ENCODE measurements at regions not wholly inside any gene's neighbourhood (a gene's known extent, or its start where the extent isn't known, plus 50 kb on each side); places are given as distances from the start of the nearest gene placed in this dataset.
"Not testable (repeated sequence)": the region's sequence is repeated elsewhere in the genome, so short reads cannot be mapped to it uniquely, and the experiment has no call there.

DNA sequence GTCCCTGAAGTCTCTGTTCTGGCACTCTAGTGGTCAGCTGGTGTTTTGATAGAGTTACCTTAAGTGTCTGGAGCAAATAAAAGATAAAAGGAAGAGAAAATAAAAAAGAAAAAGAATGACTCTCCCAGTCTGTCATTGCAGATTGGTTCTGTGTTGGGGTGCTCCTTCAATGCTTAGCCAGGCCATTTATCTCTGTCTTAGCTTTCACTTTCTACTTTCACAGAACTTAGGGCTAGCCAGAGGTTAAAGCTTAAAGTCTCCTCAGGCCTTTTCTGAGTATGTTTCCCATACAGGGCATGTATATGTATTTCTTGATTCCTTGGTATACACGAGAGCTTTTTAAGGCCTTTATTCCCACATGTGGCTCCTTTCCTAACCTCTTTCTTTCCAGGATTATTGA lies 83.1 kb upstream of the TEX13D start:
- DNase-seq (no peak), ATAC-seq (no peak)
- Mint-ChIP-seq H3K27me3 (no peaks in the 10 kb centered on the region), H3K36me3 (ENCODE audit: low read depth) (no peaks in the 10 kb centered on the region), H3K27ac (no peak overlapping the region), H3K4me1 (peaks cover 3% of the 10 kb centered on the region), H3K4me3 (no peak overlapping the region)
- no peaks in the 10 kb centered on the region for H3K9me3 ChIP-seq (ENCODE audit: control insufficient read depth, low read length, poor library complexity, severe bottlenecking)

DNA sequence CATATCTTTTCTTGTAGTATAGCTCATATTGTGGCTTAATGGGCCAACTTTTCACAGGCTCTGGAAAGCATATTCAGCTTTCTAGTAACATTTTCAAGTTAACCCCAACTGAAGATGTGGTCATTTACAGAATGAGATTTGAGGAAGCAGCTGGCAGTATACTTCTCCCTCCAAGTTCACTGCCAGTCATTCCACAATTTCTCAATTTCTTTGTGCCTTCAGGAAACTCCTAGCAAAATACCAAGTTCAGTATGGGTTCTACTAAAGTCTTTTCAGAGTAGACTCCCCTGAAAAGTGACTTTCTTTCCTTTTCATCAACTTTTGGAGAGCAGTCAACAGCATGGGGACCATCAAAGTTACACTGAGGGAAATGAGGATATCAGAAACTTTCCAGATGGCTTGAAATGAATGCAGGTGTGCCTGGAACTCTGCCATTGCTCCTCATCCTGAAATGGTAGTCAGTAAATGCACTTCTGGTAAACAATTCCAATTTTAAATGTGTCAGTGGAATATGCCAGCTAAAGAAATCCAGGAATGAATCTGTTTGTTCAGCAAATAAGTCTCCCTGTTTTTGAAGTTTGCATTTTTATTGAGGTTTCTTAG lies 81.5 kb upstream of the TEX13D start:
- ATAC-seq (no peak), DNase-seq (no peak)
- H3K4me1 Mint-ChIP-seq = peaks cover 3% of the 10 kb centered on the region
- no peaks in the 10 kb centered on the region for H3K9me3 ChIP-seq (ENCODE audit: control insufficient read depth, low read length, poor library complexity, severe bottlenecking)
- no peak overlapping the region for H3K27ac Mint-ChIP-seq
- H3K4me3 Mint-ChIP-seq = no peak overlapping the region
- H3K36me3 Mint-ChIP-seq (ENCODE audit: low read depth) = no peaks in the 10 kb centered on the region
- no peaks in the 10 kb centered on the region for H3K27me3 Mint-ChIP-seq

DNA sequence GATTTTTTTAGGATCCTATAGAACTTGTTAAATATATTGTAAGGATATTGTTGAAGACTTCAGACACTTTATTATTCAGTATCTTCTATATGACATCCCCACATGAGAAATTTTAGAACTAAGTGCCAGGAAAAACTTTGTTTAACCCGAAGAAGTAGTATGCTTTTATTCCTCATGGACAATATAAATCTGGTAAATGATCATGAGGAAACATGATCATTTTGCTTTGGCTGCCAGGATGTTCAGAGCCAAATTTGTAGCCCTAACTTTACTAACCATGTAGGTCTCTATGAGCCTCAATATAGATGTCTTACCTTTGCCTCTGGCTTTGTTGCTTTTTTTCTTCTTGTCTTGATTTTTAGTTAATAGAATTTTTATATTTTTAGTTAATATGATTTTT lies 77.8 kb upstream of the TEX13D start:
- Mint-ChIP-seq H3K27me3 (no peaks in the 10 kb centered on the region), H3K36me3 (ENCODE audit: low read depth) (no peaks in the 10 kb centered on the region), H3K27ac (no peak overlapping the region), H3K4me1 (peaks cover 3% of the 10 kb centered on the region), H3K4me3 (no peak overlapping the region)
- no peaks in the 10 kb centered on the region for H3K9me3 ChIP-seq (ENCODE audit: control insufficient read depth, low read length, poor library complexity, severe bottlenecking)
- DNase-seq = no peak
- no peak for ATAC-seq

DNA sequence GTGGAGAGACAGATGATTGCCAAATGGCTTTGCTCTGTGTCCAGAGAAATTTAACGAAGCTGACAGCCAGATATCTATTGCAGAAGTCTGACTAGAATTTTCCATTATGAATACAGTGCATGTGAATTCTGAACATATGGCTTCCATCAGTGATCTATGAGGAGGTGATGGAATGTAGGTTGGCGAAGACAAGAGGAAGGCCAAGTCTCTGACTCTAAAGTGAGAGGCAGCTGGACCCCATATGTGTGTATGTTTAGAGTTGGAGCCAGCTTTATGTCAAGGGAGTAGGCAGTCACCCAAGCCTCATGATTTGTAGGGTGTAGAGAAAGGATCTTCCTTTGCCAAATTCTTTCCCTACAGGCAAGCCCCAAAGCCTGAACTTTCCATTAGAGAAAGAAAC lies 76.2 kb upstream of the TEX13D start:
- ATAC-seq (no peak), DNase-seq (no peak)
- H3K4me1 Mint-ChIP-seq = peaks cover 2% of the 10 kb centered on the region
- no peaks in the 10 kb centered on the region for H3K27me3 Mint-ChIP-seq
- H3K4me3 Mint-ChIP-seq = no peak overlapping the region
- no peak overlapping the region for H3K27ac Mint-ChIP-seq
- H3K9me3 ChIP-seq (ENCODE audit: control insufficient read depth, low read length, poor library complexity, severe bottlenecking) = no peaks in the 10 kb centered on the region
- H3K36me3 Mint-ChIP-seq (ENCODE audit: low read depth) = no peaks in the 10 kb centered on the region

DNA sequence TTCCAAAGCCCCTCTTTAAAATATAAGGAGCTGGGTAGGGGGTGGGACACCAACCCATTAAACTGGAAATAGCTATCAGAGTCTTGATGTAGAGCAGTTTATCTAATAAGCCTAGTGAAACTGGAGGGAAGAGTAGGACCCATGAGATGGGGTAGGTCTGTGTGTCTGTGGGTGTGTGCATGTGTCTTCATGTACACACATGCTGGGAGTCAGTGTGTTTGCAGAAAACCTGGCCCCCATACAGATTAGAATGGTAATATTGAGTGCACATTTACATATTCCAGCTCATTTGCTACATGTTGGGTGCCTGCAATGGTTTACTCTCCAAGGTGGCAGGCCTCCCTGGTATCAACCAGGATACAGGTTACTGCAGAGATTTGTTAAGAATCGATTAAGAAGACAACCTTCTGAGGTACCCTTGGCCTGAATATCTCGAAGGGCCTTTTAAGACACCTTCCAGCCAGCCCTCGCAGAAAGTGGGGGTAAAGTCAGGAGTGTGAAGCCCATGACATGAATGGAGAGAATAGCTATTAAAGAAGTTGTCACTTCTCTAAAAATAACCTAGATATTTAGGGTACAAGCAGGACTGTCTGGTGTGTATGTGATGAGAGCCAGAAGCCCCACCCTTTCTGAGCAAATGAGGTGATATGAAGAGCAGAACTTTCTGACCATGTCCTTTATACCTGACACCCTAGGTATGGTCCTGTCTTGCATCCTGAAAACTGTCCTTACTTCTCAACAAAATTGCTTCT lies 75.7 kb upstream of the TEX13D start:
- no peaks in the 10 kb centered on the region for H3K36me3 Mint-ChIP-seq (ENCODE audit: low read depth)
- no peaks in the 10 kb centered on the region for H3K9me3 ChIP-seq (ENCODE audit: control insufficient read depth, low read length, poor library complexity, severe bottlenecking)
- no peaks in the 10 kb centered on the region for H3K4me1 Mint-ChIP-seq
- H3K4me3 Mint-ChIP-seq = no peak overlapping the region
- no peak overlapping the region for H3K27ac Mint-ChIP-seq
- DNase-seq (no peak), ATAC-seq (no peak)
- H3K27me3 Mint-ChIP-seq = no peaks in the 10 kb centered on the region

DNA sequence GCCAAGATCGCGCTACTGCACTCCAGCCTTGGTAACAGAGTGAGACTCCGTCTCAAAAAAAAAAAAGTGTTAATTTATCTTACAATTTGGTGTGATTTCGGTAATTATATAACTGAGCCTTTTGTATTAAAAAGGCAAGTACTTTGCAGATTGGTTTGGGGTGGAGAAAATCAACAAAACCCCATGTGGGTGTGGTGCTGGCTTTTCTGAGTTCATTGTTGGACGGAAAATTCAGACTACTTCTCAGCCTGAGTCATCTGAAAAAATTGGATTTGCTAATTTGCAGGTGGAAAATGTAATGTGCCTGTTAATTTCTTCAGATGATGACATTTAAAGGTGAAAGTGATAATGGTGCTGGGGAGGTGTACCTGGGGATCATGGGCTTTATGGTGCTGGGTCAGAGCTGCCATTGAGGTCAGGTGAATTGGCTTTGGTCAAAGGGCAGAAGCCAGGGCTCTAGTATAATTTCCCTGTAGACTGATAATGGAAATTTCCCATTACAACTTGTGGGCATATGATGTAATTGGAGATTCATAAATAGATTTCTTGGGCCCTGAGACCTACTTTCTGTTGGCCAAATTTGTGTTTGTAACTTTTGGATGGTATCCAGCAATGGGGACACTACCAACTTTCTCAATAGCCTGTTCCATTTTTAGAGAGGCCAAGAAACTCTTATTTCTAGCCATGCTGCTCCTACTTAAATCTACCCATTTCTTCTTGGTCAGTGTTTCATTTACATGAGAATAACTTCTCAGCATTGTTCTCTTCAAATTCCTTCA lies 74.3 kb upstream of the TEX13D start:
- no peak for DNase-seq
- Mint-ChIP-seq H3K27me3 (no peaks in the 10 kb centered on the region), H3K36me3 (ENCODE audit: low read depth) (no peaks in the 10 kb centered on the region), H3K4me3 (no peak overlapping the region), H3K4me1 (no peaks in the 10 kb centered on the region), H3K27ac (no peak overlapping the region)
- H3K9me3 ChIP-seq (ENCODE audit: control insufficient read depth, low read length, poor library complexity, severe bottlenecking) = no peaks in the 10 kb centered on the region
- ATAC-seq = no peak

DNA sequence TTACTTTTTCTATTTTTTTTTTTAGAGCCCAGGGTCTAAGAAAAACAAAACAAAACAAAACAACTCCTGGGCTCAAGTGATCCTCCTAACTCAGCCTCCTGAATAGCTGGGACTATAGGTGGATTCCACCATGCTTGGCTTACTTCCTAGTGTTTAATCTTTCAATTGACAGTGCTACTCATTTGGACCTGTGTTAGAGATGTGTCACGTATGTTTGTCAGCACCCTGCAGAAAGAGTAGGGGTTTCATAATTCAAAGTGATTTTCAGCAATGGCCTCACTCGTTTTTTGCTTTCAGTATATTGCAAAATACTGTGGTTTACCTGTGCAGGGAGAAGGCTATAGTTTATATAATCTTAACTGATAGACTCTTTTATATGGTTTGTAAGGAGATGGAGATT lies 71.6 kb upstream of the TEX13D start:
- no peak for DNase-seq
- no peak overlapping the region for H3K4me3 Mint-ChIP-seq
- H3K27me3 Mint-ChIP-seq = no peaks in the 10 kb centered on the region
- no peaks in the 10 kb centered on the region for H3K36me3 Mint-ChIP-seq (ENCODE audit: low read depth)
- peaks cover 3% of the 10 kb centered on the region for H3K4me1 Mint-ChIP-seq
- H3K9me3 ChIP-seq (ENCODE audit: control insufficient read depth, low read length, poor library complexity, severe bottlenecking) = no peaks in the 10 kb centered on the region
- no peak overlapping the region for H3K27ac Mint-ChIP-seq
- ATAC-seq = no peak

DNA sequence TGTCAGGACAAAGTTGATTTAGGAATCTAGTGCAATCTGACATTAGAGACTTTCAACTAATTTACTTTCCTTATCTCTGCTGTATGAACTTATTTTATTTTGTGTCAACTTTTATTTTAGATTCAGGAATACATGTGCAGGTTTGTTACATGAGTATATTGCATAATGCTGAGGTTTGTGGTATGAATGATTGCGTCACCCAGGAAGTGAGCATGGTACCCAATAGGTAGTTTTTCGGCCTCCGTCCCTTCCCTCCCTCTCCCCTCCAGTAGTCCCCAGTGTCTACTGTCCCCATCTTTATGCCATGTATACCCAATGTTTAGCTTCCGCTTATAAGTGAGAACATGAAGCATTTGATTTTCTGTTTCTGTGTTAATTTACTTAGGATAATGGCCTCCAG lies 68.7 kb upstream of the TEX13D start:
- Mint-ChIP-seq H3K27me3 (no peaks in the 10 kb centered on the region), H3K27ac (no peak overlapping the region), H3K4me3 (no peak overlapping the region), H3K4me1 (peaks cover 3% of the 10 kb centered on the region), H3K36me3 (ENCODE audit: low read depth) (no peaks in the 10 kb centered on the region)
- no peaks in the 10 kb centered on the region for H3K9me3 ChIP-seq (ENCODE audit: control insufficient read depth, low read length, poor library complexity, severe bottlenecking)
- ATAC-seq = no peak
- DNase-seq = no peak

DNA sequence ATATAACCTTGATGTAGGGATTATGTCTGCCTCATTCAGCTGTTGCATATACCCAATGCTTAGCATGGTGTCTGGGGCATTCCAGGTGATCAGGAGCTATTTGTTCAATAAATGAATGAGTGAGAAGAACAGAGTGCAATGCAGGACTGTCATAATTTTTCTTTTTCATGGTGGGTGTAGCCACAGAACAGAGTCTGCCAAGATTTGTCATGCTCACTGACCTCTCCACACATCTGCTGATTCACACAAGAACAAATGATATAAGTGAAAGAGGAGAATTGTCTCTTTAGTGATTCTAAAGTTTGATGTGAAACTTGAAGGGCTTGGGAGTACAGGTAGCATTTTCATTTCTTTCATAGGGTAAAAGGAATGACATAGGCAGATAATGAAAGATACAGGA lies 64.4 kb upstream of the TEX13D start:
- no peaks in the 10 kb centered on the region for H3K36me3 Mint-ChIP-seq (ENCODE audit: low read depth)

DNA sequence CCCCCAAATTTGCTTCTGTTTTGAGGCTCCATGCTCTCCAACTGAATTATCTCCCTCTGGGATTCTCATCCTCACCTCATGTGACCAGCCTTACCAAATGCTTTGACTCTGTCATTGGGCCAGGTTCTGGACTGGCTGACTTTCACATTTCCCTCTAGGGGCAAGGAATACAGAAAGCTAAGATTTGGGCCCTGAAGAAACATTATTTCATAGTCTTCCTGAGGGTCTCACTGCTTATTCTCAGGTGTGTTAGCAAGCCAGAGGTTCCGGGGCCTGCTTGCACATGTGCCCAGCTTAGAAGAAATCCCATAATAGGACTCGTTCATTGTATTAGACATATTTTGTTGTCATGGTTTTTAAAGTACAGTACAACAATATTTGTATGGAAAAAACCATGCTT lies 62.6 kb upstream of the TEX13D start:
- Mint-ChIP-seq H3K27me3 (no peaks in the 10 kb centered on the region), H3K4me3 (no peak overlapping the region), H3K36me3 (ENCODE audit: low read depth) (no peaks in the 10 kb centered on the region), H3K4me1 (no peaks in the 10 kb centered on the region), H3K27ac (no peak overlapping the region)
- no peak for DNase-seq
- no peaks in the 10 kb centered on the region for H3K9me3 ChIP-seq (ENCODE audit: control insufficient read depth, low read length, poor library complexity, severe bottlenecking)
- no peak for ATAC-seq

More for the DNA sequence above, 64.4 kb upstream of the TEX13D start:
- DNase-seq (no peak), ATAC-seq (no peak)
- no peaks in the 10 kb centered on the region for H3K9me3 ChIP-seq (ENCODE audit: control insufficient read depth, low read length, poor library complexity, severe bottlenecking)
- peaks cover 3% of the 10 kb centered on the region for H3K4me1 Mint-ChIP-seq
- H3K4me3 Mint-ChIP-seq = no peak overlapping the region
- H3K27ac Mint-ChIP-seq = no peak overlapping the region
- H3K27me3 Mint-ChIP-seq = no peaks in the 10 kb centered on the region

DNA sequence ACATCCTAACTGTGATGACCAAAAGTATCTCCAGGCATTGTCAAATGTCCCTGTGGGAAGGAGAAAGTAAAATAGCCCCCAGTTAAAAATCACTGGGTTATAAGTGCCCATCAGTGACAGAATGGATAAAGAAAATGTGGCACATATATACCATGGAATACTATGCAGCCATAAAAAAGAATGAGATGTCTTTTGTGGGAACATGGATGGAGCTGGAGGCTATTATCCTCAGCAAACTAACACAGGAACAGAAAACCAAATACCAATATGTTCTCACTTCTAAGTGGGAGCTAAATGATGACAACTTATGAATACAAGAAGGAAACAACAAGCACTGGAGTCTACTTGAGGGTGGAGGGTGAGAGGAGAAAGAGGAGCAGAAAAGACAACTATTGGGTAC lies 60.9 kb upstream of the TEX13D start:
- H3K27ac Mint-ChIP-seq; ATAC-seq; H3K4me3 Mint-ChIP-seq; H3K4me1 Mint-ChIP-seq; H3K27me3 Mint-ChIP-seq; DNase-seq; H3K36me3 Mint-ChIP-seq (ENCODE audit: low read depth); H3K9me3 ChIP-seq (ENCODE audit: control insufficient read depth, low read length, poor library complexity, severe bottlenecking): not testable (repeated sequence)

DNA sequence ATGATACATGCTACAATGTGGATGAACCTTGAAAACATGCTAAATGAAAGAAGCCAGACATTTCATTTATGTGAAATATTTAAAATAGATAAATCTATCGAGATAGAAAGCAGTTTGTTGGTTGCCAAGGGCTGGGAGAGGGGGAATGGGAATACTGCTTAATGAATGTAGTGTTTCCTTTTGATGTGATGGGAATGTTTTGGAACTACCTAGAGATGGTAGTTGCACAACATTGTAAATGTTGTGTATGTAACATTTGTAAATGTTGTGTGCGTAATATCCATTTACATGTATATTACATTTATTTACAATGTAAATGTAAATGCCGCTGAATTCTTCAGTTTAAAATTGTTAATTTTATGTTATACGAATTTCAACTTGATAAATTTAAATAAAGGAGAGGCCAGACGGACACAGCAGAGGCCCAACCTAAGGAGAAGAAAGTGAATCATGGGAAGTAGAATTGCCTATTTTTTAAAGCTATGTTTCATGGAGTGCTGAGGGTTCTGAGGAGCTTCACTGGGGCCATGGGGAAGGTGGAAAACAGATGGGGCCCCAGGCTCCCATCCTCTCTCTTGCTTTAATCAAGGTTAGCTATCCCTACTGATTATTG lies 60.0 kb upstream of the TEX13D start:
- H3K27ac Mint-ChIP-seq = no peak overlapping the region
- DNase-seq = no peak
- H3K27me3 Mint-ChIP-seq = no peaks in the 10 kb centered on the region
- no peaks in the 10 kb centered on the region for H3K4me1 Mint-ChIP-seq
- no peaks in the 10 kb centered on the region for H3K36me3 Mint-ChIP-seq (ENCODE audit: low read depth)
- no peaks in the 10 kb centered on the region for H3K9me3 ChIP-seq (ENCODE audit: control insufficient read depth, low read length, poor library complexity, severe bottlenecking)
- H3K4me3 Mint-ChIP-seq = no peak overlapping the region
- ATAC-seq = no peak

DNA sequence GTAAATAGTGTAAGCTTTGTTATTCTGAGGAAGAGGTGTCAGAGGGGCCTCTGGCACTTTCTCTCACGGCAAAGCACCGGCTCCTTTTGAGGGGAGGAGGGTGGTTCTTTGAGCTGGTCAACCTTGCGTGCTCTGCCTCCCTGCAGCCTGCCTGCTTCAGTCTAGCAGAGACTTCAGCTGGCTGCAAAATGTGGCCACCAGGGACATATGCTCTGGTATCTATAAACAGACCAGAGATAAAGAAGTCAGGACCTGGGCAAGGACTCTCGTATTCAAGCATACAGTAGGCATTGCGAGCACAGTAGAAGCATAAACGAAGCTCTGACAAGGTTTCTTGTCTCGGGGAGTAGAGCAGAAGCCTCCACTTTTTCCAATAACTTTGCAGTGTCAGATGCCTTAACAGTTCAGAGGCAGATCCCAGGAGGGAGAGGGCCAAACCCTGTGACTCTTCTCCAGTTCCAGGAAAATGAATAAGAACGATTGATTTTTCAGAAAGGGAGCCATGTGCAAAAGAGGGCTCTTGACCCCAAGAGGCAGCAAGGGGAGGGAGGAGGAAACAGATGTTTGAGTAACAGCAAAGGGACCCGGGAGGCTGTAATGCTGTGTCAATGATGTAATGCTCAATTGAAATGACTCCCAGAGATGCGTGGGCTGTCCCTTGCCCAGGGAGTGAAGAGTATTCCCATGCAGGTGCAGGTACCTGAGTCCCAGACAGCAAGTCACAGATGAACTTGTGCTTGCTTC lies 57.9 kb upstream of the TEX13D start:
- Mint-ChIP-seq H3K4me1 (no peaks in the 10 kb centered on the region), H3K27ac (no peak overlapping the region), H3K4me3 (no peak overlapping the region), H3K36me3 (ENCODE audit: low read depth) (no peaks in the 10 kb centered on the region), H3K27me3 (no peaks in the 10 kb centered on the region)
- ATAC-seq (no peak), DNase-seq (no peak)
- no peaks in the 10 kb centered on the region for H3K9me3 ChIP-seq (ENCODE audit: control insufficient read depth, low read length, poor library complexity, severe bottlenecking)
